Testis (tissue), 2 donors: ENCODE measurements at regions not wholly inside any gene's neighbourhood (a gene's known extent, or its start where the extent isn't known, plus 50 kb on each side); places are given as distances from the start of the nearest gene placed in this dataset.

Experiments used
- DNase-seq: peaks from one replicate; pipeline ENCODE4 v3.0.0-alpha.2; 2019
- H3K27ac ChIP-seq, 2 donors: fragments of 200-600 bp; sonication (generic); one replicate each; pipeline ENCODE4 v1.5.1; 2019
- H3K27me3 ChIP-seq: fragments of 200-600 bp; sonication (generic); one replicate; pipeline ENCODE4 v1.5.1; 2019
- H3K36me3 ChIP-seq: fragments of 200-600 bp; sonication (generic); one replicate; pipeline ENCODE4 v1.5.1; 2017; ENCODE audit warnings: low read depth; ENCODE audit errors: missing control alignments
- H3K4me1 ChIP-seq: fragments of 200-600 bp; sonication (generic); one replicate; pipeline ENCODE4 v1.5.1; 2019
- H3K4me3 ChIP-seq, 2 donors: fragments of 200-600 bp; sonication (generic); one replicate each; pipeline ENCODE4 v1.5.1; 2017 to 2019
- H3K9me3 ChIP-seq: fragments of 200-600 bp; sonication (generic); one replicate; pipeline ENCODE4 v1.5.1; 2017
- POLR2A ChIP-seq: fragments of 450-650 bp; IDR thresholded peaks from one replicate; pipeline ENCODE4 v1.6.1; 2017; ENCODE audit warnings: antibody characterized with exemption, mild to moderate bottlenecking, moderate library complexity
- WGBS, 2 donors: methylation state at CpG; one replicate each; pipeline ENCODE4 v1.1.5; 2018; 5-methylcytosine and 5-hydroxymethylcytosine counted together
- intact Hi-C: fragments of 100-400 bp; cut with DNase I; formaldehyde crosslinking; loops from one replicate; pipeline ENCODE4 v1.15.1; 2023; ENCODE audit warnings: low total_unique reads
- TF ChIP-seq, protein P1 (sequence below), 3 experiments: fragments of 450-650 bp in 2 of 3; fragments of 200-600 bp in 1 of 3; sonication (generic) in 1 of 3; IDR thresholded peaks; one replicate each; pipeline ENCODE4 v1.5.1; 2016 to 2019; ENCODE audit warnings: antibody characterized with exemption in 3 of 3, mild to moderate bottlenecking in 2 of 3, moderate library complexity in 1 of 3

DNA sequence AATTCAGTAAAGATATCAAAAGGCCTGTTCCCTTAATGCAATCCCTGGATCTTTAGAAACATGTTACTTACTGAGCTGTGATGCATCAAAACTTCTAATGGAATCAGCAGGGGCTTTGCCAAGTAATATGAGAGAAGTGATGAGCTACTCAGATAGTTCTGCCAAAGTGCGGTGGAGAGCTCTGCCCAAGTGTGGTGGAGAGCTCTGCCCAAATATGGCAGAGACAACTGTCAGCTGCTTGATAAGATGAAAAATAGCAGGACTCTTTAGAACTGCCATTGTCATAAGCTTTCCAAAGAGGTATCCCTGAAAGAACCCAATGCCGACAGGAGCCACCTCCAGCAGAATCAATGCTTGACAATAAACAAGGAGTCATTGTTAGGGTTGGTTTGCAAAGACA lies 167.9 kb upstream of the SLC39A10 start:
- TF ChIP-seq POLR2A: no peak
- TF ChIP-seq, protein P1, sequence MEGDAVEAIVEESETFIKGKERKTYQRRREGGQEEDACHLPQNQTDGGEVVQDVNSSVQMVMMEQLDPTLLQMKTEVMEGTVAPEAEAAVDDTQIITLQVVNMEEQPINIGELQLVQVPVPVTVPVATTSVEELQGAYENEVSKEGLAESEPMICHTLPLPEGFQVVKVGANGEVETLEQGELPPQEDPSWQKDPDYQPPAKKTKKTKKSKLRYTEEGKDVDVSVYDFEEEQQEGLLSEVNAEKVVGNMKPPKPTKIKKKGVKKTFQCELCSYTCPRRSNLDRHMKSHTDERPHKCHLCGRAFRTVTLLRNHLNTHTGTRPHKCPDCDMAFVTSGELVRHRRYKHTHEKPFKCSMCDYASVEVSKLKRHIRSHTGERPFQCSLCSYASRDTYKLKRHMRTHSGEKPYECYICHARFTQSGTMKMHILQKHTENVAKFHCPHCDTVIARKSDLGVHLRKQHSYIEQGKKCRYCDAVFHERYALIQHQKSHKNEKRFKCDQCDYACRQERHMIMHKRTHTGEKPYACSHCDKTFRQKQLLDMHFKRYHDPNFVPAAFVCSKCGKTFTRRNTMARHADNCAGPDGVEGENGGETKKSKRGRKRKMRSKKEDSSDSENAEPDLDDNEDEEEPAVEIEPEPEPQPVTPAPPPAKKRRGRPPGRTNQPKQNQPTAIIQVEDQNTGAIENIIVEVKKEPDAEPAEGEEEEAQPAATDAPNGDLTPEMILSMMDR (IDR thresholded peaks at IDR 0.05): no peak
- H3K27me3 ChIP-seq: no peaks in the 10 kb centered on the region
- no peaks in the 10 kb centered on the region for H3K36me3 ChIP-seq
- WGBS, 2 donors: 91 to 92% methylated on average over 2 of the region's 2 CpGs
- no peaks in the 10 kb centered on the region for H3K4me1 ChIP-seq
- no peak overlapping the region for H3K4me3 ChIP-seq
- DNase-seq: no peak
- intact Hi-C loops: no loop called here
- H3K9me3 ChIP-seq: no peaks in the 10 kb centered on the region
- H3K27ac ChIP-seq: no peak overlapping the region

DNA sequence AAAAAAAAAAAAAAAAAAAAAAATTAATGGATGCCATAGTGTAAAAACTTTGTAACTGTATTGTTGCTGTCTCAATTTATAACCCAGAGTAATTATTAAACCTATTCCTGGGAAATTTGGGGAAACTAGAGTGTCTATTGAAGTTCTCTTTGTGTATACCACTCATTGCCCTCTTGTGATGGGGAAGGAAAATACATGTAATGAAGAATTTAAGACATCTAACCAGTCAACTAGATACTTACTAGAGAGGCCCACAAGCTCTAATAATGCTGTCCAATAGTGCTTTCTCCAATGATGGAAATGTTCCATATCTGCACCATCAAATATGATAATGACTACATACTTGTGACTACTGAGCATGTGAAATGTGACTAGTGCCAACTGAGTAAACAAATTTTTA lies 168.5 kb upstream of the SLC39A10 start:
- Histone ChIP-seq H3K9me3 (no peaks in the 10 kb centered on the region), H3K27ac (no peak overlapping the region), H3K36me3 (no peaks in the 10 kb centered on the region), H3K4me1 (no peaks in the 10 kb centered on the region), H3K4me3 (no peak overlapping the region), H3K27me3 (no peaks in the 10 kb centered on the region)
- no peak for DNase-seq
- TF ChIP-seq, protein P1 (IDR thresholded peaks at IDR 0.05): no peak
- TF ChIP-seq POLR2A: no peak
- intact Hi-C loops: no loop called here

DNA sequence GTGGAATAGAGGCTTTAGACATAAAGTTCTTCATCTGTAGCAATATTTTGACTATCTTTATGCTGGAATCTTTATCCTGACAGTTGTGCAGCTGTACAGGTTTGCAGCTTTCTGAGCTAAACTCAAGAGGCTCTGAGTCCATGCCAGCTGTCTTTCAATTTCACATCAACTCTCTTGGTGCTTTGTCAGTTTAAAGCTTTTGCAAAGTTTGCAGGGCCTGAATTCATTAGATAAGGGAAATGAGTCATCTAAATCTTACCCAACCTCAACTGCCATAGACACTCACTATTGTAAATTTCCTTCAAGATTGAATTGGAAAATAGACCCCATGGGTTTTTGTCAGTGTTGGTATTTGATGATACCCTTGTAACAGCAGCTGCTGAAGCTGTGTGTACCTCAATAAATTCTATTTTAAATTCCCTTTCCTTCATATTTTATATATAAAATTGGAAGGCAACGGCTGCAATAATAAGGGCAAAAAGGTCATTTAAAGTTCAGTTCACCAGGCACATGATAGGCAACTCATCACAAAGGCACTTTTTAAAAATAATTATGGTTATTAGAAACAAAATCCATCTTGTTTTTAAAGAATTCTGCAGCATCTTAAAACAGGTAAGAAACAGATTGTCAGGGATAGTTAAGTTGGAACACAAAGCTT lies 169.9 kb upstream of the SLC39A10 start:
- no peak for TF ChIP-seq POLR2A
- TF ChIP-seq, protein P1 (IDR thresholded peaks at IDR 0.05): no peak
- H3K36me3 ChIP-seq: no peaks in the 10 kb centered on the region
- no peak for DNase-seq
- intact Hi-C loops: no loop called here
- H3K4me1 ChIP-seq: no peaks in the 10 kb centered on the region
- H3K4me3 ChIP-seq: no peak overlapping the region
- H3K27me3 ChIP-seq: no peaks in the 10 kb centered on the region
- no peaks in the 10 kb centered on the region for H3K9me3 ChIP-seq
- H3K27ac ChIP-seq: no peak overlapping the region
- WGBS, 2 donors: 59 to 65% methylated on average over 1 of the region's 1 CpG

DNA sequence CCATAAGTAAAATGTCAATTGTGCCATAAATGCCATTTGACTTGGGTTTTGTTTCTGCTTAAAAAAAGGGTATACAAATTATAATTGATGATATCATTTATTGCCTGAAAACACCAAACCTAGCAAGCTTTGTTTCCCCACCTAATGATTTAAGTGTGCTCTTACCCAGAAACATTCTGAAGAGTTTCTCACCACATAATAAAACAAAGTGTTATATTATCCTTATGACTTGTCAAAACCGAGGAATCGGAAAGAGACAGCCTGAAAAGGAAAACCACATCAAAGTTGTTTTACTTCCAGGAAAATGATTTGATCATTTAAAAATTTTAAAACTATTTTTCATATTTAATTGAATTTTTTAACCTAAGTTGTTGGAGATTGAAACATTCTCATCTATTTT lies 170.5 kb upstream of the SLC39A10 start:
- Histone ChIP-seq H3K4me3 (no peak overlapping the region), H3K36me3 (no peaks in the 10 kb centered on the region), H3K27ac (no peak overlapping the region), H3K27me3 (no peaks in the 10 kb centered on the region), H3K9me3 (no peaks in the 10 kb centered on the region), H3K4me1 (no peaks in the 10 kb centered on the region)
- no peak for TF ChIP-seq POLR2A
- TF ChIP-seq, protein P1 (IDR thresholded peaks at IDR 0.05): no peak
- WGBS, 2 donors: 74 to 78% methylated on average over 2 of the region's 2 CpGs
- DNase-seq: no peak
- intact Hi-C loops: no loop called here

DNA sequence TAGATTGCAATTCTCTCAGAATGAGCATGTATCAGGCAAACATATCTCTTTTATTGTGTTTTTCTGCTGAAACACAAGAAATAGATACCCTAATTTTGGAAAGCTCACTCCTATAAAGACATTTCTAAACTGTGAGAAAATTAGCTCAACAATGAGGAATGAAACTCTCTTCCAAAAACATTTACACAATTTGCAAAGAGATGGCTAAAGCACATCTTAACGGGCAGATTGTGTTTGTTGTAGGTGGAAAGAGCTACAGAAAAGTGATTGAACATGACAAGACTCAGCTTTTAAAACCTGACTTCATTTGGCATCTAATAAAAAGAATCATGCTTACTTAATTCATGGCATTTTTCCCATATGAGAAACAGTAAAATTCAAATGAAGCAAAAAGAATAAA lies 175.0 kb upstream of the SLC39A10 start:
- H3K36me3 ChIP-seq: no peaks in the 10 kb centered on the region
- DNase-seq: no peak
- intact Hi-C loops: no loop called here
- no peaks in the 10 kb centered on the region for H3K4me1 ChIP-seq
- TF ChIP-seq POLR2A: no peak
- TF ChIP-seq, protein P1 (IDR thresholded peaks at IDR 0.05): no peak
- no peaks in the 10 kb centered on the region for H3K9me3 ChIP-seq
- H3K27me3 ChIP-seq: no peaks in the 10 kb centered on the region
- H3K4me3 ChIP-seq: no peak overlapping the region
- H3K27ac ChIP-seq: no peak overlapping the region
- whole genome bisulfite sequencing, 2 donors: 65% methylated on average over 1 of the region's 1 CpG
